MCF 10A (cell line): ENCODE measurements at regions not wholly inside any gene's neighbourhood (a gene's known extent, or its start where the extent isn't known, plus 50 kb on each side); places are given as distances from the start of the nearest gene placed in this dataset.
A peak's percentile ranks its signal among the peaks of the same experiment; 100 is the strongest.

ENCODE experiments used
- BruUV-seq: library from RNA; stranded (reverse); fragments of 400-500 nt; replicated peaks from 2 replicates; lab custom pipeline; 2021; lab: Mats Ljungman, UMichigan
- CTCF ChIA-PET: fragments of 300-600 bp; sonication (Branson Sonifier 250); formaldehyde crosslinking; extraction: SDS; loops from one replicate; lab custom pipeline; 2021; ENCODE audit warnings: antibody characterized with exemption, inconsistent platforms; lab: Yijun Ruan, JAX
- POLR2A ChIA-PET: fragments of 300-600, 350-650 bp; sonication (Branson Sonifier 250); formaldehyde crosslinking; extraction: SDS; loops from one replicate; lab custom pipeline; 2020; ENCODE audit warnings: antibody characterized with exemption, inconsistent platforms; lab: Yijun Ruan, JAX
- DNase-seq: peaks from one replicate; pipeline ENCODE4 v3.0.0-alpha.2; 2018; ENCODE audit not compliant: unreplicated experiment
- H3K27ac Mint-ChIP-seq: one replicate; pipeline ENCODE4 v1.8.0; 2022; ENCODE audit warnings: mild to moderate bottlenecking, low read depth, mixed read lengths; ENCODE audit not compliant: unreplicated experiment
- H3K27me3 Mint-ChIP-seq: one replicate; pipeline ENCODE4 v1.8.0; 2022; ENCODE audit warnings: mixed read lengths; ENCODE audit not compliant: insufficient read depth, unreplicated experiment
- H3K36me3 Mint-ChIP-seq: one replicate; pipeline ENCODE4 v1.8.0; 2022; ENCODE audit warnings: mild to moderate bottlenecking, moderate library complexity, mixed read lengths; ENCODE audit not compliant: insufficient read depth, unreplicated experiment
- H3K4me1 Mint-ChIP-seq: one replicate; pipeline ENCODE4 v1.8.0; 2022; ENCODE audit warnings: mixed read lengths; ENCODE audit not compliant: insufficient read depth, unreplicated experiment
- H3K4me3 Mint-ChIP-seq: one replicate; pipeline ENCODE4 v1.8.0; 2022; ENCODE audit warnings: mild to moderate bottlenecking, moderate library complexity, mixed read lengths; ENCODE audit not compliant: unreplicated experiment
- H3K9me3 Mint-ChIP-seq: one replicate; pipeline ENCODE4 v1.8.0; 2022; ENCODE audit warnings: mixed read lengths; ENCODE audit not compliant: unreplicated experiment
- CTCF ChIP-seq: fragments of 200-600 bp; IDR thresholded peaks from one replicate; pipeline ENCODE4 v1.8.0; 2022; ENCODE audit warnings: antibody characterized with exemption, mild to moderate bottlenecking; ENCODE audit not compliant: unreplicated experiment
- intact Hi-C: fragments of 100-400 bp; cut with micrococcal nuclease; formaldehyde crosslinking; loops from 2 replicates; pipeline ENCODE4 v1.14.1; 2022

- peaks cover 15% of the 10 kb centered on the region for H3K4me1 Mint-ChIP-seq
- H3K9me3 Mint-ChIP-seq = no peaks in the 10 kb centered on the region
- no peak for DNase-seq
- no peaks in the 10 kb centered on the region for H3K27me3 Mint-ChIP-seq
- no peak for TF ChIP-seq CTCF
- intact Hi-C loops = no loop called here
- no peak overlapping the region for H3K27ac Mint-ChIP-seq
- no TSS peak for BruUV-seq
- CTCF ChIA-PET = interaction anchor here (0.6 kb wide), 1 partner anchor 506 kb away, joined by 3 read pairs; no protein-coding TSS in a partner anchor
- no peaks in the 10 kb centered on the region for H3K36me3 Mint-ChIP-seq
- no peak overlapping the region for H3K4me3 Mint-ChIP-seq
- POLR2A ChIA-PET = no interaction called here
These were observed 56.8 kb upstream of the CNOT6 start for GRCh38 chr5:180437336-180437735.

- peaks cover 15% of the 10 kb centered on the region for H3K4me1 Mint-ChIP-seq
- intact Hi-C loops = no loop called here
- H3K27me3 Mint-ChIP-seq = no peaks in the 10 kb centered on the region
- no peaks in the 10 kb centered on the region for H3K36me3 Mint-ChIP-seq
- no peaks in the 10 kb centered on the region for H3K9me3 Mint-ChIP-seq
- ChIA-PET POLR2A (interaction anchor here (0.7 to 3.0 kb wide), 2 partner anchors 108 to 147 kb away, joined by 3 to 15 read pairs; partner anchors contain the start of gene MAPK9), CTCF (interaction anchor here (0.7 to 2.6 kb wide), 5 partner anchors 12 to 145 kb away, joined by 3 to 10 read pairs (median 3); no protein-coding TSS in a partner anchor)
- no TSS peak for BruUV-seq
- peak; percentile 69 for DNase-seq
- peak overlapping the region; percentile 12 for H3K27ac Mint-ChIP-seq
- TF ChIP-seq CTCF = no peak
- no peak overlapping the region for H3K4me3 Mint-ChIP-seq
These were observed 55.1 kb upstream of the CNOT6 start for GRCh38 chr5:180438785-180439780.

GRCh38 chr5:180439911-180440769 lies 54.0 kb upstream of the CNOT6 start:
- no peak for DNase-seq
- CTCF ChIA-PET = interaction anchor here (0.6 to 2.6 kb wide), 5 partner anchors 12 to 147 kb away, joined by 3 to 10 read pairs (median 4); no protein-coding TSS in a partner anchor
- no peak for TF ChIP-seq CTCF
- H3K27me3 Mint-ChIP-seq = no peaks in the 10 kb centered on the region
- H3K4me1 Mint-ChIP-seq = peaks cover 15% of the 10 kb centered on the region
- POLR2A ChIA-PET = interaction anchor here (0.6 to 3.0 kb wide), 6 partner anchors 11 to 203 kb away, joined by 3 to 16 read pairs (median 6); no protein-coding TSS in a partner anchor
- peaks cover 9% of the 10 kb centered on the region for H3K9me3 Mint-ChIP-seq
- BruUV-seq = no TSS peak
- H3K27ac Mint-ChIP-seq = peak overlapping the region; percentile 88
- peak overlapping the region; percentile 21 for H3K4me3 Mint-ChIP-seq
- intact Hi-C loops = no loop called here
- H3K36me3 Mint-ChIP-seq = no peaks in the 10 kb centered on the region
